Mucosa of descending colon (tissue), 3 donors: ENCODE measurements at regions not wholly inside any gene's neighbourhood (a gene's known extent, or its start where the extent isn't known, plus 50 kb on each side); places are given as distances from the start of the nearest gene placed in this dataset.

Experiments used
- ATAC-seq: fragments of 200-7000 bp; cut with Tn5 transposase; one replicate; pipeline ENCODE4 v1.9.1; 2020; ENCODE audit warnings: mild to moderate bottlenecking, moderate library complexity
- DNase-seq, 3 donors: peaks; one replicate each; pipeline ENCODE4 v3.0.0-alpha.2; 2020
- H3K36me3 ChIP-seq: fragments of 200-600 bp; one replicate; pipeline ENCODE4 v1.8.0; 2021; ENCODE audit warnings: low read depth, mild to moderate bottlenecking
- H3K4me1 ChIP-seq: fragments of 200-600 bp; one replicate; pipeline ENCODE4 v1.8.0; 2021; ENCODE audit warnings: low read depth, mild to moderate bottlenecking
- H3K4me3 ChIP-seq: fragments of 200-600 bp; one replicate; pipeline ENCODE4 v1.8.0; 2021; ENCODE audit warnings: mild to moderate bottlenecking
- H3K9me3 ChIP-seq: fragments of 200-600 bp; one replicate; pipeline ENCODE4 v1.8.0; 2021; ENCODE audit warnings: mild to moderate bottlenecking
- CTCF ChIP-seq: fragments of 200-600 bp; IDR thresholded peaks from one replicate; pipeline ENCODE4 v1.8.0; 2022; ENCODE audit warnings: antibody characterized with exemption, mild to moderate bottlenecking
- intact Hi-C, 2 donors: fragments of 100-400 bp; cut with DNase I in 1 of 2; cut with micrococcal nuclease in 1 of 2; formaldehyde crosslinking; loops; one replicate each; pipeline versions ENCODE4 v1.11.0 to v1.11.1; 2022; cut with DNase I, micrococcal nuclease
- donor health status: DM: no; HTN: no; CAD: no; lungs with moderate emphysema.
- donor health status: DM: no; HTN: no; CAD: no.
- donor health status: DM: no; HTN: yes; CAD: no.

GRCh38 chr3:88307666-88308065 is 157.9 kb downstream of the C3orf38 start:
- no peak for ATAC-seq
- intact Hi-C loops: no loop called here
- no peak for DNase-seq
- H3K4me3 ChIP-seq: no peak overlapping the region
- no peak for TF ChIP-seq CTCF
- H3K36me3 ChIP-seq: no peaks in the 10 kb centered on the region
- no peaks in the 10 kb centered on the region for H3K4me1 ChIP-seq
- no peaks in the 10 kb centered on the region for H3K9me3 ChIP-seq

- no peaks in the 10 kb centered on the region for H3K36me3 ChIP-seq
- no peak overlapping the region for H3K4me3 ChIP-seq
- intact Hi-C loops: no loop called here
- no peak for ATAC-seq
- H3K4me1 ChIP-seq: no peaks in the 10 kb centered on the region
- no peaks in the 10 kb centered on the region for H3K9me3 ChIP-seq
- no peak for DNase-seq
- TF ChIP-seq CTCF: no peak
Observed at GRCh38 chr3:88311826-88312225, 162.1 kb downstream of the C3orf38 start.

GRCh38 chr3:88312256-88312655 is 162.5 kb downstream of the C3orf38 start:
- DNase-seq (no peak), ATAC-seq (no peak)
- intact Hi-C loops: no loop called here
- Histone ChIP-seq H3K36me3 (no peaks in the 10 kb centered on the region), H3K4me3 (no peak overlapping the region), H3K4me1 (no peaks in the 10 kb centered on the region), H3K9me3 (no peaks in the 10 kb centered on the region)
- no peak for TF ChIP-seq CTCF

- TF ChIP-seq CTCF: no peak
- Histone ChIP-seq H3K36me3 (no peaks in the 10 kb centered on the region), H3K4me1 (no peaks in the 10 kb centered on the region), H3K4me3 (no peak overlapping the region), H3K9me3 (no peaks in the 10 kb centered on the region)
- ATAC-seq: no peak
- intact Hi-C loops: no loop called here
- DNase-seq: no peak
Observed at GRCh38 chr3:88318067-88318466, 168.3 kb downstream of the C3orf38 start.

GRCh38 chr3:88321363-88322050 is 171.7 kb downstream of the C3orf38 start:
- intact Hi-C loops: no loop called here
- ATAC-seq (no peak), DNase-seq (no peak)
- H3K9me3 ChIP-seq: no peaks in the 10 kb centered on the region
- TF ChIP-seq CTCF: no peak
- H3K4me3 ChIP-seq: no peak overlapping the region
- no peaks in the 10 kb centered on the region for H3K4me1 ChIP-seq
- no peaks in the 10 kb centered on the region for H3K36me3 ChIP-seq

GRCh38 chr3:88324788-88325187 is 175.0 kb downstream of the C3orf38 start:
- intact Hi-C loops: no loop called here
- TF ChIP-seq CTCF: no peak
- no peak for DNase-seq
- peak; percentile 25 for ATAC-seq
- Histone ChIP-seq H3K4me3 (no peak overlapping the region), H3K36me3 (no peaks in the 10 kb centered on the region), H3K9me3 (no peaks in the 10 kb centered on the region), H3K4me1 (no peaks in the 10 kb centered on the region)
